B cell (primary cell): ENCODE measurements at regions not wholly inside any gene's neighbourhood (a gene's known extent, or its start where the extent isn't known, plus 50 kb on each side); places are given as distances from the start of the nearest gene placed in this dataset.

Experiments
- EZH2 ChIP-seq: IDR thresholded peaks from 2 replicates; pipeline ENCODE4 v1.6.1; 2012; ENCODE audit warnings: borderline replicate concordance, low read depth, mild to moderate bottlenecking, moderate library complexity, low read length; ENCODE audit not compliant: insufficient read depth, poor library complexity, severe bottlenecking
- TF ChIP-seq, protein P1 (sequence below): fragments of 200-600 bp; IDR thresholded peaks from one replicate; pipeline ENCODE4 v1.8.0; 2022; ENCODE audit warnings: antibody characterized with exemption, mild to moderate bottlenecking

DNA sequence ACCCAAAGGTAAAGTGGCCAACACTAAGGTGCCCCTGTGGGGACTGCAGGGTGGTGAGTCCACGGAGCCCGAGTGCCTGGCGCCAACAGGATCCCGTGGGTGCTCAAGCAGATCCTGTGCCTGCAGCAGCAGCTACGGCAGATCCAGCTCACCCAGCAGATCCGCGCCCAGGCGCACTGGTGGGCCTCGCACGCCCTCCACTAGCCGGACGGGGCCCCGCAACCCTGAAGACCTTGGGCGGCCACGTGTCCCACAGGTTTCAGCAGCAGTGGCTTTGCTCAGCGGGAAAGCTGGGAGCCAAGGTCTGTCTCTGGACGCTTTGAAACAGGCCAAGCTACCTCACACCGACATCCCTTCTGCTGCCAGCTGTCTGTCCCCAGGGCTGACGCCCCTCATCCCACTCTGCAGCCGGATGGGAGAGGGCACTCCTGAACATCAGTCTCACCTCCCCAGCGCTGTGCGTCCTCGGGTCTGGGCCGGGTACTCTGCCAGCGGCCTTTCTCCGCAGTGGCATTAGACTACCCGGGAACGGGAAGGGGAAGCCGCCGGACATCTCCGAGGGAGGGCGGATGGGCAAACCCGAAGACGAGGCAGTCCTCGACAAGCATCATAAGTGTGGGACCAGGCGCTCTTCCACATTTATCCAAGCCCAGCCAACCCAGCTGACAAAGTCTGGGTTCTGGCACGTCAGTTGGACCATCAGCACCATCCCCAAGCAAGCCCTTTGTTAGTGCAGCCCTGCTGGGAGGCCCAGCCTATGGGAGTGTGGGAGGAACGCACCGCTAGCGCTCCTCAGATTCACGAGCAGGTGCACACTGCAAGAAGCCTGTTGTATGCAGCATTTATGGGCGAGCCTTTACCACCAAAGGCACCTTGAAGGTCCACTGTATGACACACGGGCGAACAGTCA, 212.6 kb upstream of the UBE2E2 start:
- TF ChIP-seq, protein P1, sequence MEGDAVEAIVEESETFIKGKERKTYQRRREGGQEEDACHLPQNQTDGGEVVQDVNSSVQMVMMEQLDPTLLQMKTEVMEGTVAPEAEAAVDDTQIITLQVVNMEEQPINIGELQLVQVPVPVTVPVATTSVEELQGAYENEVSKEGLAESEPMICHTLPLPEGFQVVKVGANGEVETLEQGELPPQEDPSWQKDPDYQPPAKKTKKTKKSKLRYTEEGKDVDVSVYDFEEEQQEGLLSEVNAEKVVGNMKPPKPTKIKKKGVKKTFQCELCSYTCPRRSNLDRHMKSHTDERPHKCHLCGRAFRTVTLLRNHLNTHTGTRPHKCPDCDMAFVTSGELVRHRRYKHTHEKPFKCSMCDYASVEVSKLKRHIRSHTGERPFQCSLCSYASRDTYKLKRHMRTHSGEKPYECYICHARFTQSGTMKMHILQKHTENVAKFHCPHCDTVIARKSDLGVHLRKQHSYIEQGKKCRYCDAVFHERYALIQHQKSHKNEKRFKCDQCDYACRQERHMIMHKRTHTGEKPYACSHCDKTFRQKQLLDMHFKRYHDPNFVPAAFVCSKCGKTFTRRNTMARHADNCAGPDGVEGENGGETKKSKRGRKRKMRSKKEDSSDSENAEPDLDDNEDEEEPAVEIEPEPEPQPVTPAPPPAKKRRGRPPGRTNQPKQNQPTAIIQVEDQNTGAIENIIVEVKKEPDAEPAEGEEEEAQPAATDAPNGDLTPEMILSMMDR: no peak
- TF ChIP-seq EZH2: no peak
